Kidney (tissue), 13 donors: ENCODE measurements at regions not wholly inside any gene's neighbourhood (a gene's known extent, or its start where the extent isn't known, plus 50 kb on each side); places are given as distances from the start of the nearest gene placed in this dataset.
"Not testable (repeated sequence)": the region's sequence is repeated elsewhere in the genome, so short reads cannot be mapped to it uniquely, and the experiment has no call there.

Source experiments
- DNase-seq, 5 donors: peaks; one replicate each; pipeline ENCODE4 v3.0.0-alpha.2; 2013 to 2020
- FAIRE-seq: peaks from 2 replicates; lab custom pipeline; 2012; peaks lifted over from hg19 to GRCh38; lab: Jason Lieb, UNC
- H3K27ac ChIP-seq, 2 donors: one replicate each; pipeline ENCODE4 v1.7.0; 2013; ENCODE audit warnings: low read depth in 2 of 2, low read length in 2 of 2, inconsistent platforms in 1 of 2
- H3K27me3 ChIP-seq: one replicate; pipeline ENCODE4 v1.7.1; 2013; ENCODE audit warnings: low read length, inconsistent platforms; ENCODE audit not compliant: control insufficient read depth, insufficient read depth
- H3K36me3 ChIP-seq, 3 donors: one replicate each; pipeline versions ENCODE4 v1.7.0 to v1.7.1; 2013; ENCODE audit warnings: low read length in 3 of 3, control low read depth in 1 of 3, inconsistent platforms in 1 of 3; ENCODE audit not compliant: insufficient read depth in 3 of 3, control insufficient read depth in 2 of 3
- H3K4me1 ChIP-seq, 3 donors: one replicate each; pipeline versions ENCODE4 v1.7.0 to v1.7.1; 2013; ENCODE audit warnings: low read length in 3 of 3, inconsistent platforms in 1 of 3, low read depth in 1 of 3; ENCODE audit not compliant: control insufficient read depth in 2 of 3, insufficient read depth in 2 of 3
- H3K4me3 ChIP-seq, 3 donors: one replicate each; pipeline versions ENCODE4 v1.7.0 to v1.8.1; 2013; ENCODE audit warnings: low read length in 3 of 3, control low read depth in 1 of 3, inconsistent platforms in 1 of 3
- H3K9ac ChIP-seq, 3 donors: one replicate each; pipeline versions ENCODE4 v1.7.0 to v1.7.1; 2013; ENCODE audit warnings: low read length in 3 of 3, control low read depth in 1 of 3, inconsistent platforms in 1 of 3
- H3K9me3 ChIP-seq, 3 donors: one replicate each; pipeline versions ENCODE4 v1.7.0 to v1.7.1; 2013; ENCODE audit warnings: low read length in 3 of 3, control low read depth in 1 of 3, inconsistent platforms in 1 of 3; ENCODE audit not compliant: control insufficient read depth in 2 of 3, insufficient read depth in 1 of 3
- CTCF ChIP-seq: IDR thresholded peaks from 3 replicates; pipeline ENCODE4 v1.5.1; 2012; ENCODE audit warnings: mild to moderate bottlenecking, moderate library complexity, borderline replicate concordance; ENCODE audit not compliant: insufficient read depth; ENCODE audit errors: extremely low read depth
- intact Hi-C: fragments of 100-400 bp; cut with DNase I; formaldehyde crosslinking; loops from one replicate; pipeline ENCODE4 v1.11.1; 2022
- donor health status: control.
- donor health status: control.
- donor health status: control.
- donor health status: control.
- donor health status: control.
- donor health status: DM: yes; HTN: yes; CAD: no.
- donor health status: Normal renal cell carcinoma (clear cell type).

- Histone ChIP-seq H3K4me3 (no peak overlapping the region), H3K9me3 (no peaks in the 10 kb centered on the region), H3K27ac (no peak overlapping the region), H3K4me1 (no peaks in the 10 kb centered on the region), H3K36me3 (no peaks in the 10 kb centered on the region), H3K9ac (no peak overlapping the region), H3K27me3 (no peaks in the 10 kb centered on the region)
- no peak for FAIRE-seq
- intact Hi-C loops: no loop called here
- DNase-seq: peak in 3 of 5 donors; percentile 17 to 87 (median 67)
- no peak for TF ChIP-seq CTCF
These were observed 210.0 kb downstream of the MAP2K4 start for GRCh38 chr17:12230481-12231354.

GRCh38 chr17:12231355-12231682 lies 210.6 kb downstream of the MAP2K4 start:
- intact Hi-C loops: no loop called here
- FAIRE-seq (no peak), DNase-seq (peak in 1 of 5 donors; percentile 32)
- Histone ChIP-seq H3K4me3 (no peak overlapping the region), H3K9me3 (no peaks in the 10 kb centered on the region), H3K9ac (no peak overlapping the region), H3K36me3 (no peaks in the 10 kb centered on the region), H3K27me3 (no peaks in the 10 kb centered on the region), H3K4me1 (no peaks in the 10 kb centered on the region), H3K27ac (no peak overlapping the region)
- TF ChIP-seq CTCF: no peak

GRCh38 chr17:12239021-12239420 lies 218.3 kb downstream of the MAP2K4 start:
- intact Hi-C loops, FAIRE-seq, H3K9ac ChIP-seq, H3K4me1 ChIP-seq, H3K27me3 ChIP-seq, H3K36me3 ChIP-seq, H3K4me3 ChIP-seq, DNase-seq, H3K9me3 ChIP-seq, H3K27ac ChIP-seq: not testable (repeated sequence)

- intact Hi-C loops: no loop called here
- no peaks in the 10 kb centered on the region for H3K9me3 ChIP-seq
- H3K27ac ChIP-seq: no peak overlapping the region
- DNase-seq: peak in 1 of 5 donors; percentile 22
- no peaks in the 10 kb centered on the region for H3K27me3 ChIP-seq
- no peak overlapping the region for H3K9ac ChIP-seq
- no peak overlapping the region for H3K4me3 ChIP-seq
- H3K36me3 ChIP-seq: no peaks in the 10 kb centered on the region
- H3K4me1 ChIP-seq: no peaks in the 10 kb centered on the region
- no peak for TF ChIP-seq CTCF
- no peak for FAIRE-seq
These were observed 221.8 kb downstream of the MAP2K4 start for GRCh38 chr17:12242345-12242954.
